GM19468 (cell line): ENCODE measurements at regions not wholly inside any gene's neighbourhood (a gene's known extent, or its start where the extent isn't known, plus 50 kb on each side); places are given as distances from the start of the nearest gene placed in this dataset.

Experiments used
- ATAC-seq: cut with Tn5 transposase; IDR thresholded peaks from one replicate; pipeline ENCODE4 v1.9.1; 2021; ENCODE audit warnings: mild to moderate bottlenecking, moderate library complexity, moderate number of reproducible peaks; ENCODE audit not compliant: unreplicated experiment; ENCODE audit errors: extremely low read depth

GRCh38 chr2:215613888-215614287, 178.0 kb upstream of the FN1 start:
- ATAC-seq = no peak

- ATAC-seq = no peak
Observed at GRCh38 chr2:215613280-215613679, 177.4 kb upstream of the FN1 start.

- no peak for ATAC-seq
Observed at GRCh38 chr2:215612786-215613185, 176.9 kb upstream of the FN1 start.

GRCh38 chr2:215611609-215612386, 175.9 kb upstream of the FN1 start:
- ATAC-seq = no peak

GRCh38 chr2:215609089-215610032, 173.5 kb upstream of the FN1 start:
- ATAC-seq = no peak

- ATAC-seq = no peak
Observed at GRCh38 chr2:215607766-215608165, 171.9 kb upstream of the FN1 start.

- ATAC-seq = no peak
Observed at GRCh38 chr2:215606219-215606618, 170.4 kb upstream of the FN1 start.

- no peak for ATAC-seq
Observed at GRCh38 chr2:215605214-215605613, 169.3 kb upstream of the FN1 start.

- ATAC-seq = no peak
Observed at GRCh38 chr2:215604606-215605005, 168.7 kb upstream of the FN1 start.

GRCh38 chr2:215603440-215603839, 167.6 kb upstream of the FN1 start:
- ATAC-seq = no peak

GRCh38 chr2:215602997-215603396, 167.1 kb upstream of the FN1 start:
- no peak for ATAC-seq

GRCh38 chr2:215601990-215602721, 166.3 kb upstream of the FN1 start:
- no peak for ATAC-seq

- ATAC-seq = no peak
Observed at GRCh38 chr2:215601526-215601925, 165.7 kb upstream of the FN1 start.

- no peak for ATAC-seq
Observed at GRCh38 chr2:215598376-215598975, 162.6 kb upstream of the FN1 start.

- no peak for ATAC-seq
Observed at GRCh38 chr2:215597577-215597976, 161.7 kb upstream of the FN1 start.

- no peak for ATAC-seq
Observed at GRCh38 chr2:215594766-215595165, 158.9 kb upstream of the FN1 start.

GRCh38 chr2:215590010-215590745, 154.3 kb upstream of the FN1 start:
- no peak for ATAC-seq

GRCh38 chr2:215583881-215584280, 148.0 kb upstream of the FN1 start:
- ATAC-seq = no peak

- no peak for ATAC-seq
Observed at GRCh38 chr2:215579809-215580208, 143.9 kb upstream of the FN1 start.

- no peak for ATAC-seq
Observed at GRCh38 chr2:215577356-215577755, 141.5 kb upstream of the FN1 start.
